HG03039 (cell line): ENCODE measurements at regions not wholly inside any gene's neighbourhood (a gene's known extent, or its start where the extent isn't known, plus 50 kb on each side); places are given as distances from the start of the nearest gene placed in this dataset.

ENCODE experiments used
- ATAC-seq: cut with Tn5 transposase; IDR thresholded peaks from one replicate; pipeline ENCODE4 v1.9.1; 2021; ENCODE audit warnings: mild to moderate bottlenecking, moderate library complexity; ENCODE audit not compliant: unreplicated experiment

DNA sequence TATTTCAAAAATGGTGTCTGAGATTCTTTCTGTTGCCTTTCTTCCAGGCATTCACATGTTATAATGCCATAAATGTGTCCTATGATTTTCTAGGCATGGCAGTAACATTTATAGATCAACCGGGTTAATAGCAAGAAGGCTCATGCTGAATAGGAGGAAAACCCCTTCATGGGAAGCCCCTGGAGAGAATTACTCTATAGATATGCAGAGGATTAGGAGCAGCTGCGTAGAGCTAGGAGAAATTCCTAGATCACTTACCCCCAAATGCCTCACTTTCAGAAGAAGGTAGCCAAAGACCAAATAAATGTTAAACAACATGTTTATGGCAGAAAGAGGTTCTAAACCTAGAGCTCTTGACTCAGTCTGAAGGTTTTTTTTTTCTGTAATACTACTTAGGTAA is 153.4 kb upstream of the CTNNA2 start:
- no peak for ATAC-seq

DNA sequence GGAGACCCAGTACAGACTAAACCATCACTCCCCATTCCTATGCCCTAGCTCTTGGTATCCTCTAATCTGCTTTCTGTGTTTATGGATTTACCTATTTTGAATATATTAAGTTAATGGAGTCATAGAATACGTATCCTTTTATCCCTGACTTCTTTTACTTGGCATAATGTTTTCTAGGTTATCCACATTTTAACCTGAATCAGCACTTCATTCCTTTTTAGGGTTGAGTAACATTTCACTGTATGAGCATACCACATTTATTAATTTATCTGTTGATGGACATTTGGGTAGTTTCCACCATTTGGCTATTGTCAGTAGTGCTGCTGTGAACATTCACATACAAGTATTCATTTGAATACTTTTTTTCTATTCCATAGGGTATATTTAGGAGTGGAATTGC is 157.3 kb upstream of the CTNNA2 start:
- no peak for ATAC-seq

- ATAC-seq, result no peak
Measured at GRCh38 chr2:79327460-79327859, 167.9 kb upstream of the REG3A start.

GRCh38 chr2:79320871-79321270 is 161.3 kb upstream of the REG3A start:
- no peak for ATAC-seq

- ATAC-seq, result no peak
Measured at GRCh38 chr2:79294994-79295393, 135.4 kb upstream of the REG3A start.

- ATAC-seq, result no peak
Measured at GRCh38 chr2:79292958-79293315, 133.4 kb upstream of the REG3A start.

DNA sequence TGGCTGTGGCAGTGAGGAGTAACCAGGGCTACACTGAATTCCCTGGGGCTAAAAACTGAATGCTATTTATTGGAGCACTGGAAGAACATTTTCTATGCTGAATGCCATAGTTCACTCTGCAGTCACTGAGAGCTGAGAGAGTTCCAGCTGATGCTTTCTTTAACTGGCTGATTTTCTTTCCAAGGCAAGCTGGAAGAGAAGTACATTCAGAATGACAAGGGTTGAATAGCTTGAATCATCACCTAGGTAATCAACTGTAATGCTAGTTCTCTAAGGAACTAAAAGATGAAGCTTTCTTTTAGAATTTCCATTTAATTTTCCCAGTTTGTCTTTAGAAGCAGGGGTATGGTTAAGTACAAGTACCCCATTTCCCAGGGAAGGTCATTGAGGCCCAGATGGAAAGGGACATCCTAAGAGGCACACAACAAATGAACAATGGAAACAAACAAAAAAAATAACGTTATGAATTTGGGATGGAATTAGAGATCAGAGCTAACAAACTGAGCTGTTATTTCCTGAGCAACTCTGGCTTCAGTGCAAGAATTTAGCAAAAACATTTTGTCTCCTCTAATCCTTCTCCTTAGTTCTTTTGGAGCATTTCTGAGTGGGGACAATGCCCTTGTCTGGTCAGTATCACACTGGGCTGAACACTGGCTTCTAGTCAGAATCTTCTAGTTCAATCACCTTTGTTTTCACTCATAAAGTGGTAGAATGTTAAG is 132.8 kb upstream of the REG3A start:
- no peak for ATAC-seq

GRCh38 chr2:79275863-79276262 is 116.3 kb upstream of the REG3A start:
- ATAC-seq, result no peak

- ATAC-seq, result no peak
Measured at GRCh38 chr2:79275197-79275596, 115.6 kb upstream of the REG3A start.

DNA sequence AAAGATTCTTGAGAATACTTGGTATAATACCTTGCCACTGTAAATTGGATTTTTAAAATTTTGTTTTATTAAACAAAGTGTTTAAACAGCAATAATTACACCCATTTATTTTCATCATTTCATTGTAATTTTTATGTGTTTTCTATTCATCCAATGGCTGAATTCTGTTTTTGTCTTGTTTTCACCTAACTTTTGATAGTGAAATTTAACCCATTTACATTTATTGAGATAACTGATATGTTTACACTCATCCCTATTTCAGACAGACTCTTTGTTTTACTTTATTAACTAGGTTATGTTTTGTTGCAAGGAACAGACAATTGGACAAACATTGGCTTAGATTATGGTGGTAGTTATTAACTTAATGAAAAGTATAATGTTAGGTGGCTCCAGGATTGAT is 113.1 kb upstream of the REG3A start:
- no peak for ATAC-seq

DNA sequence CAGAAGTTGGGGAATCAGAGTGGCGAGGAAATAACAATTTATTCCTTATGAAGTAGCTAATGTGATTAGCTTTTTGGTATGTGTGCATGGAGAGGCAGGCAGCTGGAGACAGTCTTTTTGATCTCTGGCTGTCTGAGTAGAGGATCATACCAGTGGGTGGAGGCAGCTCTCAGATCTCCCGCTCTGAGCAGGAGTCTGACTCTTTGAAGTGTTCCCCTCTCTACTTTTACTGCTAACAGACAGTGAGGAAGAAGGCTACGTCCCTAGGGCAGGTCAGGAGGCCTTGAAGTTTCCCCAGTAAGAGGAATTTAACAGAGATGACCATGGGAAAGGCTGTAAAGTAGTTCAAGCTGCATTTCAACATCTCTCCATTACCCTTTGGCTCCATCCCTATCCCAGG is 111.9 kb upstream of the REG3A start:
- ATAC-seq, result no peak

- no peak for ATAC-seq
Measured at GRCh38 chr2:79260848-79261247, 101.3 kb upstream of the REG3A start.

- no peak for ATAC-seq
Measured at GRCh38 chr2:79259959-79260358, 100.4 kb upstream of the REG3A start.

DNA sequence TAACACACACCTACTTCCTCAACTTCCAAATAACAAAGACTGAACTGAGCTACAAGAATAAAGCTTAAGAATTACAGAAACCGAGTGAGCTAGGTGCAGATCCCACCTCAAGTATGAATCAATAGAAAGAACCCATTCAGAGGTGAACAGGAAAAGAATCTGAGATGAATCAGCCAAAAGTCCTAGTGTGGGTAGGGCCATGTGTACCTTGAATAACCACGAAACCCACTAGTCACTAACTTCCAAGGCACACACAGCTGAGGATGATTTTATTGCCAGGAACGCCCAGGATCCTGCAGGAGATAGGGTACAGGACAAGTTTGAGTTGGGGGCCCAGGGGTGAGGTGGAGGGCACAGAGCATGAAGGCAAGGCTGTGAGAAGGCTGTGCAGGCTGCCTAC is 99.7 kb upstream of the REG3A start:
- no peak for ATAC-seq

DNA sequence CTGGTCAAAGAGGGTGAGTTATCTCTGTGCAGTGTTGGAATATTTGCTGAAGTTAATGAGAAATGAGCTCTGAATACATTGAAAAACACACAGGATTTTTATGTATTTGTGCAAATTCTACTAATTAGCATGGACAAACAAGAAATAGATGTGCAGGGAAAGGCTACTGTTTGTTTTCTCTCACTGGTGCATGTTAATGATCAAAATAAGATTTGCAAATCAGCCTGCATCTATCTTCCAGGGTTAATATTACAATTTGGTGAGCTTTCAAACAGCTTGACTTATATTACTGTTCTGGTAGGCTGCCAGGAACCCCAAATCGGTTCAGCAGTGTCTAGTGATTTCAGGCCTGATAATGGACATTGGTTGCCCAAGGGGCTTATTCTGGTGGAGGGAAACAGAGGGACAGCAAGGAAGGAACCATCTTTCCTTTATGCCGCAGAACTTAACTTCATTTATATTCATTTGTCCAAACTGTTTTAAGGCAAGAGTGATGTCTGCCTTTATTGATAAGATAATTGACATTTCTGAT is 93.8 kb upstream of the REG3A start:
- no peak for ATAC-seq

DNA sequence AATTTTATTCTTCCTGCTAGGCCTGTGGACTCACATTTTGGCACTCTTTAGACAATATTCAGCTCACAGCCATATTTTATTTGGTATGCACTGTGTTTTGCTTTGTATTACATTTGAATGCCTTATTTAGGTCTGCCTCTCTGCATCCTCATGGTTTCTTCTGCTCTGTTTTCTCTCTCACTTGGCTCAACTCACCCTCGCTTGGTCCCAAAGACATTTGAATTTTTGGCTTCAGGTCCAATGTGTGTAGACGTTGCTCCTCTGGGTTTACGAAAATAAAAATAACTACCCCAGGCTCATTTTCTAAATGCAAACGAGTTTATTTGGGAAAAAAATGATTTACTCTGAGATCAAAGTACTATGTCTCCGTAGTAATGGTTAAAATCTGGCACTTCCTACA is 91.1 kb upstream of the REG3A start:
- ATAC-seq, result no peak

DNA sequence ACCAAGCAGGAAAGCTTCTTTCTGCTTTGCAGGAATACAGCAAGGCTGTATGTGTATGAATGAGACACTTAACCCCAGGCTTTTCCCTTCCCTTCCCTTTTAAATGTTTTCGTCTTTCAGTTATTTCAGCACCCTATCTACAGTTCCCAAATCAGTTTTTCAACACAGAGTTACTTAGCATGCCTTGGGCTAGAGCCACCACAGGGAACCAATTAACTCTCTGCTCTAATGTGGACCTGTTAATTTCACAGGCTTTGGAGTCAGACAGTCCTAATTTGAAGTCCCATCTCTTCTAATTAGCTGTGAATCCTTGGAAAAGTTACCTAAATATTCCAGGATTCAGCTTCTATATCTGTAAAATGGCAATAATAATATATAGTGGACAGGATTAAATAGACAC is 89.2 kb upstream of the REG3A start:
- no peak for ATAC-seq

- ATAC-seq, result no peak
Measured at GRCh38 chr2:79235135-79235534, 75.6 kb upstream of the REG3A start.

- ATAC-seq, result no peak
Measured at GRCh38 chr2:79223539-79223938, 64.0 kb upstream of the REG3A start.

DNA sequence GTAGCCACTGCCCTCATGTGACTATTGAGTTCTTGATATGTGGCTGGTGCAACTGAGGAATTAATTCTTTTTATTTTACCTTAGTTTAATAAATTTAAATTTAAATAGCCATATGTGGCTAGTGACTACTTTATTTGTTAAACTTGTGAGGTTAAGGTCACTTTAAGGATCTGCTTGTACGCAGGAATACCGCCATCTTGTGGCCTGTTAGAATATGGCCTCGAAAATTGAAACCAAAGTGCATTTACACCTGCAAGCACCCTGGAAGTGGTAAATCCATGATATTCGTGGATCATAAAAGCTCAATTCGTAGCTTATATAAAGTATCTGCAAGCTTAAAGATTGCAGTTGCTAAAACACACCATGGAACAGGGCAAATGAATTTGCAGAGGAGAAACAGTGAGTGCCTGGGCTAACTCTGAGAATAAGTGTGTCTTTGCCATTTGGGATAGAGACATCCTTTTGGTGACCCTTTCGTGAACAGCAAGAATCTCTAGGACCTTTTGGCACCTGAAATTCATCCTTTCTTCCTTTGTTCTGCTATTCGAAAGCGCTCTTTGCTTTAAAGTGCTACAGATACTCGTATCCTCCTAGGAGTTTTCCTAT is 59.9 kb upstream of the REG3A start:
- peak; percentile 77 for ATAC-seq

DNA sequence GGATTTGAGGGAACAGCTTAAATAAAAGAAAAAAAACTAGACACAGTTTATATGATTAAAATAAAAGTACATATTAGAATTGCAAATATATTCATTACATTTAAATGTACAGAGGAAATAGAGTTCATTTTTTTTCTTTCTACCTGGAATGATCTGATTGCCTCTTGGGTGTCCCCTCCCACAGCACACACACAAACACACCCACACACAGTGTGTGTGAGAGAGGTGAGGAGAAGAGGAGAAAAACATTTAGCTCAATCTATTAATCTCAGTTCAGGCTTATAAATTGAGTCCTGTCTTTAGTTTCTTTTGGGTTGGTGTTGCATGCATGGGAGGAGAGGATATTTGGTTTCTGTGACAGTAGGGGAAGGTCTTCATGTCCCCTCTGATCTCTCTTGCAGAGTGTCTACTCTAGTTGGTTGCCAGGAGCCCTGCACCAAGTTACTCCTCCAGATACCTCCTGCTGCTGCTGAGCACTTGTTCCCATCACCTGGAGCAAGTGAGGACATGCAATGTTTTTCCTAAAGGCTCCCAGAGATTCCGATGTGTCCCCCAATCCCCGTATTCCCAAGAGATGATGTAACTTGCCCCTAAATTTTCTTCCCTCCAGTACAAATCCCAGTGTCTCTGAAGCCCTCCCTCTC is 50.8 kb upstream of the REG3A start:
- no peak for ATAC-seq
